DND-41 (cell line): ENCODE measurements at regions not wholly inside any gene's neighbourhood (a gene's known extent, or its start where the extent isn't known, plus 50 kb on each side); places are given as distances from the start of the nearest gene placed in this dataset.
"Not testable (repeated sequence)": the region's sequence is repeated elsewhere in the genome, so short reads cannot be mapped to it uniquely, and the experiment has no call there.

ENCODE experiments used
- CTCF ChIP-seq: IDR thresholded peaks from 2 replicates; pipeline ENCODE4 v1.5.1; 2012; ENCODE audit warnings: borderline replicate concordance, low read length, moderate library complexity, mild to moderate bottlenecking; ENCODE audit not compliant: poor library complexity, severe bottlenecking; ENCODE audit errors: extremely low read depth
- EZH2 ChIP-seq: IDR thresholded peaks from 3 replicates; pipeline ENCODE4 v1.6.1; 2012; ENCODE audit warnings: borderline replicate concordance, low read depth, mild to moderate bottlenecking, moderate library complexity, low read length, inconsistent platforms; ENCODE audit not compliant: severe bottlenecking

- TF ChIP-seq CTCF, EZH2: not testable (repeated sequence)
Observed at GRCh38 chrX:3902222-3902621, 188.8 kb upstream of the PRKX start.
